Lower lobe of right lung (tissue), 2 donors: ENCODE measurements at regions not wholly inside any gene's neighbourhood (a gene's known extent, or its start where the extent isn't known, plus 50 kb on each side); places are given as distances from the start of the nearest gene placed in this dataset.

Experiments used
- ATAC-seq, 2 donors: fragments of 200-7000 bp; cut with Tn5 transposase; one replicate each; pipeline ENCODE4 v1.9.1; 2020 to 2022; ENCODE audit warnings: mild to moderate bottlenecking in 2 of 2, moderate library complexity in 2 of 2
- DNase-seq: peaks from one replicate; pipeline ENCODE4 v3.0.0-alpha.2; 2020
- H3K27ac ChIP-seq: fragments of 200-600 bp; one replicate; pipeline ENCODE4 v1.8.0; 2022
- H3K27me3 ChIP-seq: fragments of 200-600 bp; one replicate; pipeline ENCODE4 v1.8.0; 2022; ENCODE audit warnings: low read depth
- H3K36me3 ChIP-seq: fragments of 200-600 bp; one replicate; pipeline ENCODE4 v1.8.0; 2022; ENCODE audit warnings: mild to moderate bottlenecking
- H3K4me1 ChIP-seq: fragments of 200-600 bp; one replicate; pipeline ENCODE4 v1.8.0; 2022
- H3K4me3 ChIP-seq: fragments of 200-600 bp; one replicate; pipeline ENCODE4 v1.8.0; 2022; ENCODE audit warnings: mild to moderate bottlenecking
- H3K9me3 ChIP-seq: fragments of 200-600 bp; one replicate; pipeline ENCODE4 v1.8.0; 2022
- CTCF ChIP-seq: fragments of 200-600 bp; IDR thresholded peaks from one replicate; pipeline ENCODE4 v1.8.0; 2022; ENCODE audit warnings: antibody characterized with exemption, mild to moderate bottlenecking
- intact Hi-C: fragments of 100-400 bp; cut with DNase I; formaldehyde crosslinking; loops from one replicate; pipeline ENCODE4 v1.11.0; 2022
- donor health status: DM: no; HTN: yes; CAD: no; lungs with severe emphysema.

- Histone ChIP-seq H3K36me3 (no peaks in the 10 kb centered on the region), H3K4me3 (no peak overlapping the region), H3K9me3 (no peaks in the 10 kb centered on the region), H3K4me1 (no peaks in the 10 kb centered on the region), H3K27ac (no peak overlapping the region), H3K27me3 (no peaks in the 10 kb centered on the region)
- intact Hi-C loops = no loop called here
- no peak for TF ChIP-seq CTCF
- ATAC-seq (no peak), DNase-seq (no peak)
These were observed 286.1 kb upstream of the ID2 start for GRCh38 chr2:8395718-8396117.

- H3K36me3 ChIP-seq = no peaks in the 10 kb centered on the region
- H3K9me3 ChIP-seq = no peaks in the 10 kb centered on the region
- ATAC-seq (no peak), DNase-seq (no peak)
- TF ChIP-seq CTCF = no peak
- no peak overlapping the region for H3K4me3 ChIP-seq
- no peaks in the 10 kb centered on the region for H3K4me1 ChIP-seq
- no peaks in the 10 kb centered on the region for H3K27me3 ChIP-seq
- H3K27ac ChIP-seq = no peak overlapping the region
- intact Hi-C loops = no loop called here
These were observed 283.7 kb upstream of the ID2 start for GRCh38 chr2:8398040-8398668.

GRCh38 chr2:8399731-8400130, 282.1 kb upstream of the ID2 start:
- Histone ChIP-seq H3K4me1 (no peaks in the 10 kb centered on the region), H3K4me3 (no peak overlapping the region), H3K27ac (no peak overlapping the region), H3K27me3 (no peaks in the 10 kb centered on the region), H3K9me3 (no peaks in the 10 kb centered on the region), H3K36me3 (no peaks in the 10 kb centered on the region)
- DNase-seq (no peak), ATAC-seq (no peak)
- no peak for TF ChIP-seq CTCF
- intact Hi-C loops = no loop called here

- Histone ChIP-seq H3K27ac (no peak overlapping the region), H3K4me1 (no peaks in the 10 kb centered on the region), H3K27me3 (no peaks in the 10 kb centered on the region), H3K36me3 (no peaks in the 10 kb centered on the region), H3K4me3 (no peak overlapping the region), H3K9me3 (no peaks in the 10 kb centered on the region)
- intact Hi-C loops = no loop called here
- DNase-seq = no peak
- TF ChIP-seq CTCF = no peak
- no peak for ATAC-seq
These were observed 281.7 kb upstream of the ID2 start for GRCh38 chr2:8400196-8400595.

GRCh38 chr2:8402222-8402621, 279.6 kb upstream of the ID2 start:
- Histone ChIP-seq H3K27ac (no peak overlapping the region), H3K9me3 (no peaks in the 10 kb centered on the region), H3K4me1 (no peaks in the 10 kb centered on the region), H3K36me3 (no peaks in the 10 kb centered on the region), H3K27me3 (no peaks in the 10 kb centered on the region), H3K4me3 (no peak overlapping the region)
- intact Hi-C loops = no loop called here
- DNase-seq (no peak), ATAC-seq (no peak)
- no peak for TF ChIP-seq CTCF

- no peak for DNase-seq
- Histone ChIP-seq H3K36me3 (no peaks in the 10 kb centered on the region), H3K27me3 (no peaks in the 10 kb centered on the region), H3K4me1 (no peaks in the 10 kb centered on the region), H3K27ac (no peak overlapping the region), H3K4me3 (no peak overlapping the region), H3K9me3 (no peaks in the 10 kb centered on the region)
- no peak for TF ChIP-seq CTCF
- intact Hi-C loops = no loop called here
- ATAC-seq = peak in 1 of 2 donors; percentile 27
These were observed 278.0 kb upstream of the ID2 start for GRCh38 chr2:8403876-8404275.
